Right forelimb (tissue), 1 donor: ENCODE measurements at regions not wholly inside any gene's neighbourhood (a gene's known extent, or its start where the extent isn't known, plus 50 kb on each side); places are given as distances from the start of the nearest gene placed in this dataset.

Source experiments
- DNase-seq: peaks from one replicate; pipeline ENCODE4 v3.0.0-alpha.2; 2018

DNA sequence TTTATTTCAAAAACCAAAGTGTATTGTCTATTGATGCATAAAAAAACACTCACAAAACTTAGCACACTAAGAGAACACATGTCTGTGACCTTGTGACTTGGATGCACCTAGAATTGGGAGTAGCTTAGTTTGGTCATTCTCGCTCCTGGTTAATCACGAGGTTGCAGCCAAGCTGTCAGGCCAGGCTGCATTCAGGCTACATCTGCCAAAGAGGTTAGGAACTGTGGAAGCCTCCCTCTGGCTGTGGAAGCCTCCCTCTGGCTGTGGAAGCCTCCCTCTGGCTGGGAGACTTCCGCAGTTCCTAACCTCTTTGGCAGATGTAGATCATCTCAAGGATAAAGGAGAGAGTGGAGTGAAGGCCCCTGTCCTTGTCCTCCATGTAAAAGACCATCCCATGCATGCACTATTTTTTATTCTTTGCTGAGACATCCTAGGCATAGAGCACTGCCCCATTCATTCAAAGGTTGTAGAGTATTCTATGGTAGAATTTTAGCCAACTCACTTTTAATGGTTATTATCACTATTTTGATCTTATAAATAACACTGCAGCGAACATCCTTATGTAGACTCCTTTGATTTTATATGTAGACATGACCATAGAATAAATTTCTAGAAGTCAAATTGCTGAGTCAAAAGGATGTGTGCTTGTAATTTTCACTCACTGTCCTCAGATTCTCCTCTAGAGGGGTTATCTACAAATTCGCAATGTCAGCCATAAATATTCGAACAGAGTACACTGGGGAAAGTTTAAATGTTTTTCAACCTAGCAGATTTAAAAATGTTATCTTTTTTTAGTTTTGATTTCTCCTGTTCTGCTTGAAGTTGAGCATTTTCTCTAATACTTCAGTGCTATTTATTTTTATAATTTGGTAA lies 63.0 kb upstream of the IGLL5 start:
- no peak for DNase-seq

DNA sequence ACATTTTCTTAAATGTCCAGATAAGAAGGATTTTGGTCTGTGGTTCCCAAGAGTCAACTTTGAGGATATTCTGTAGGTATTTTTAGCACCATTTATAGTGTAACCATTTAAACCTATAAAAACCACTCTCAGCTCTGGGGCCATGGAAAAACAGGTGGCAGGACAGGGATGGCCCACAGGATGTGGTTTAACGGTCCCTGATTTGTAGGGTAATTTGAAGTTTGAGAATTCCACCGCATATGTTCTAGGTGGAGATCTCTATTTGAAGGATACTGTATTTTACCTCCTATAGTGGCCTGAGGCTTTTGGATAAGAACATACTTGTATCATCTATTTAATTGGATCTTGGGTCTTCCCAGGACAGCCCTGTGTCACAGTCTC lies 62.4 kb upstream of the IGLL5 start:
- DNase-seq: no peak

DNA sequence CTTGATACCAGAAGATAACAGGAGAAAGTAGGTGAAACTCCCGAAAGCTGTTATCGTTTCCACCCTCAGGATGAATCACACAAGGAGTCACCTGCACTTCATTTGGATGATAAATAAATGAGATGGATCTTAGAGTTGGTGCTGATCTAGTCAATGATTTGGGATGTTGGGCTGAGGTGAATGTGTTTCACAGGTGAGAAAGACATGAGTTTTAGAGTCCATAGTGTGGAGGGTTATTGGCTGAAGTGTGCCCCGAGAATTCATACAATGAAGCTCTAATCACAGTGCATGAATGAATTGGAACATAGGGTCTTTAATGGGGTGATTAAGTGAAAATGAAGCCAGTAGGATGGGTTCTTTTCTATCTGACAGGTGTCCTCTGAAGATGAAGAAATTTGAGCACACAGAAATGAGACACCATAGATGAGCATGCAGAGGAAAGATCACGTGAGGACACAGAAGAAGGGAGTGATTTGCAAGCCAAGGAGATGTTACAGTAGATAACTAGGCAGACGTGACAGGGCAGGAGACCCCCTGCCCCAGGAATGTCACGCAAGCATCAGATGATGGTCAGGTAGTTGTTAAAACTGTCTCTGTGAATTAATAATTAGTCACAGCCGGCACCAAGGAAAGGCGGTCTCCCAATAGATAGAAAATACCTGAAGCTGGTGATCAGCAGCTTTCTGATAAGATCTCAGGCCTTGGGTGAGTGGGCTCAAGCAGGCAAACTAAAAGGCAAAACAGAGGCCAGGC lies 60.3 kb upstream of the IGLL5 start:
- no peak for DNase-seq

DNA sequence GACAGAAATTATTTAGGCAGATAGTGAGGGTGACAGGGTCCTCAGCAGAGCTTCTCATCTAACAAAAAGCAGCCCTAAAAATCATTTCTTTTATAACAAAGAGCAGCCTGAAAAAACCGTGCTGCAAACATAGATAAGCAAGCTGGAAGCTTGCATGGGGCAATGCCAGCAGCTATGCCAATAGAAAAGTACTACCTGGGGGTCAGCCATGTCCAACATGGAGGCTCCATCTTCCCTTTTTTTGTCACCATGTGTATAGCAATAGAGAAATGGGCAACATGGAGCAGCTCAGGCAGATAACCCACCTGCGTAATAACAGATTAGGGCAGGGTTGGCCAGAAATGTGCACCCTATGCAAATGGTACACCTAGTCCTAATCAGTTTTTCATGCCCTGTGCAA lies 57.4 kb upstream of the IGLL5 start:
- DNase-seq: no peak

DNA sequence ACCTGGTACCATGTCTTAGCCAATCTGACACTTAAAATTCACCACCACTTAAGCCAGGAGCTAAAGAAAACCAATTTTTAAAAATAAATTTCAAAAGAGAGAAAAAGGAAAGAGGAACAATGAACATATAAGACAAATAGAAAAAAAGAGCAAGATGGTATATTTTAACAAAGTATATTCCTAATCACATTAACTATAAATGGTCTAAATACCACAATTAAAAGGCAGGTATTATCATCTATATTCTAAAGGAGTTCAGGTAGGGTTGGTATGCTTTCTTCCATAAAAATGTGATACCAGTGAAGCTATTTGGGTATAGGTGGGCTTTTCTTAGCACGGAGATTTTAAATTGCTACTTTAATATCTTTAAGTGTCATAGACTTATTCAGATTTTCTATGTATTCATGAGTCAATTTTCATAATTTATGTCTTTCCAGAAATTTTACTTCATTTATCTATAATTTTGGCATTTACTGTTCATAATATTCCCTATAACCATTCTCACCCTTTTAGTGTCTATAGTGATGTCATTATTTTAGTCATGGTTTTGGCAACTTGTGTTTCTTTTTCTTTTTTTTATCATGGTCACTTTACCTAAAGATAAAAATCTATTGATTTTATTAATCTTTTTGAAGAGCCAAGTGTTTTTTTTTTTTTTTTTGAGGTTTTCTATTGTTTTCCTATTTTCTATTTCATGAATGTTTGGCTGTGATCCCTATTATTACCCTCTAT lies 56.5 kb upstream of the IGLL5 start:
- DNase-seq: no peak

DNA sequence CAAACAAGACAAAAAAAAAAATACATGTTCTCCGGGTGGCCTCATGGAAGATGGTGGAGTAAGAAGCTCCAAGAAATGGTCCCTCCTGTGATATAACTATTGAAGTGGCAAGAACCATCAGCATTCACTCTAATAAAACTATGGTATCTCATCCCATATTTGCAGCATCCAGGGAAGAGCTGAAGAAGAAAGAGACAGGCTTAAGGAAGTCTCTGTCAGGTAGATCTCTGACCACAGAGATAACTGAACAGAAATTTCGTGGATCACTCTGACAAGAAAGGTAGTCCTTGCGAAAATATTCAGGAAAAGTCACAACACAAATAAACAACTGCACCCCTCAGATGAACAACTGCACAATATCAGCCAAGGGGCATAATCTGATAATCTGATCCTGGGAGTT lies 54.6 kb upstream of the IGLL5 start:
- no peak for DNase-seq

DNA sequence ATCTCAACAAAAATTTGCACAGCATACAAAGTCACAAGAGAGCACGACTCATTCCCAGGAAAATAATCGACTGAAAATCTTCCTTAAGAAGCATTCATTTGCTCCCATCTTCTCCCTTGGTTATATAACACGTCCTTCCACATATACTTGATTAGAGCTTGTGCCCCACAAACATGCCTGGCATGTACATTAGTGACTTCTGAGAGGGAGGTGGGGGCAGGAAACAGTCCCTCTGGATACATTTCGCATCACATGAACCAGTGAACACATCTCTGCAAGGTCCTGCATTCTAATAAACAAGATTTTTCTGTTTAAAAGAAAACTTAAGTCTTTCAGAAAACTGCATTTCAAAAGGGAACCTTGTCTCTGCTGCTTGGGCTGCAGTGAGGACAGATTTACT lies 54.1 kb upstream of the IGLL5 start:
- DNase-seq: no peak

DNA sequence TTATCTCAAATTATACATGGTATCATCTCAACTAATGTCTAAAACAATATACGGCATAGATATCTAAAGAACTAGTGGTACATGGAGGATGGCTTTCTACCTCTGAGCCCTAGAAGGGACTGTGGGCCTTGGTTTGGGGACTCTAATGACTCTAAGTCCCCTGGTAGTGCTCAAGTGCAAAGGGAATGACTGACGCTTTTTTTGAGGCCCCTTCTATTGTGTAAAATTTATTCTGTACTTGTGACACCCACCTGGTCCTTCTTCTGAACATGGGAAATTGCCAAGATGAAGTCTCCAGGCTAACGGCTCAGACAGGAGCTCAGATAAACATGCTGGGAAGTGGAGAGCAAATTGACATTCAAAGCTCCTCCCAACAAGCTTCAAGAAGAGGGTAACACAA lies 53.4 kb upstream of the IGLL5 start:
- DNase-seq: no peak

DNA sequence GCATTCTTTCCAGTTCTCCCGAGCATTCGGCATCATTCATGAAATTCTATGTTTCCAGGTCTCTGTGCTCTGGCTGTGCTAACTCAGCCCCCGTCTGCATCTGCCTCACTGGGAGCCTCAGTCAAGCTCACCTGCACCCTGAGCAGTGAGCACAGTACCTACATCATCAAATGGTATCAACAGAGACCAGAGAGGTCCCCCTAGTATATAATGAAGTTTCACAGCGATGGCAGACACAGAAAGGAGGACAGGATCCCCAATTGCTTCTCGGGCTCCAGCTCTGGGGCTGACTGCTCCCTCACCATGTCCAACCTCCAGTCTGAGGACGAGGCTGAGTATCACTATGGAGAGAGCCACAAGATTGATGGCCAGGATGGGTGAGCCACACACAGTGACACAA lies 52.8 kb upstream of the IGLL5 start:
- DNase-seq: no peak

DNA sequence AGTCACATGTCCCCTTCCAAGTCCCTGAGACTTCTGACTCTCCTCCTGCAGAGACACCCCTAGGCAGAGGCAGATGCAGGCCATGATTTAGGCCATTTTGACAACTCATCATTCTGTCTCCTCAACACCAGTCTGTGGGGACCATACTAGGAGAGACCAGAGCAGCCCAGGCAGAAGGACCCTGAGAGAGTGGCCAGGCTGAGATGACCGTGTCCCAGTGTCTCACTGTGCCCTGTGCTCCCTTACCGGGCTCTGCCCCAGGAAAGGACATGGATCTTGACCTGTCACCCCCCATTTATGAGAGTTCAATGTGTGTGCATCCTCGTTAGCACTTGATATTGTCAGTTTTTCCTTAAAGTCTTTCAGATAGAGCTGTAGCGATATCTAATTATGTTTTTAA lies 52.4 kb upstream of the IGLL5 start:
- DNase-seq: no peak

DNA sequence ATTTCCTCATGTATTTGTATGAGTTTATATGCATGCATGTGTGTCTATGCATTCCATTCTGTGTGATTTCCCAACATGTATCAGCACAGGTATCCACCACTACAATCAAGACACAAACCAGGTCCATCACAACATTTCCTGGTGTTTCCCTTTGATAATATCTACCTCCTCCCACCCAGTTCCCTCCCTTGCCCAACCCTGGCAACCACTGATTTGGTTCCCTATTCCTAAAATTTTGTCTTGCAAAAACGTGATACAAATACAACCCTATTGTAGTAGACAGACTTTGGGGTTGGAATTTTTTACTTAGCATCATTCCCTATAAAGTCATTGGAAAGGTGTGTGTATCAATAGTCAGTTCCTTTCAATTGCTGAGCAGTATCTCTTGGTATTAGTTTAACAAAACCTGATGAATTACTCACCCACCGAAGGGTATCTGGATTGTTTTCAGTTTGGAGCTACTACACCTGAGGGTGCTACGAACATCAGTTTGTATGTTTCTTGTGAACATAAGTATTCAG lies 51.8 kb upstream of the IGLL5 start:
- no peak for DNase-seq

DNA sequence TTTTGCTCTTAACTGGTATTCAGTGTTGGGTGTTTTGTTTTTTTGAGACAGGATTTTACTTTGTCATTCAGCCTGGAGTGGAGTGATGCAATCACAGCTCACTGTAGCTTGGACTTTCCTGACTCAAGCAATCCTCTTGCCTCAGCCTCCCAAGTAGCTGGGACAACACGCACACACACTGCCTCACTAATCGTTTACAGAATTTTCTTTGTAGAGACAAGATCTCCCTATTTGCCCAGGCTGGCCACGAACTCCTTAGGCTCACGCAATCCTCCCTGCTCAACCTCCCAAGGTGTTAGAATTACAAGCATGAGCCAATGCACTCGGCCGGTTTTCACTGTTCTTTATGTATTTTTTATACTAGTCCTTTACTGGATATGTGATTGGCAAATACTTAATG lies 51.0 kb upstream of the IGLL5 start:
- no peak for DNase-seq
